Erythroblast (primary cell): ENCODE measurements at regions not wholly inside any gene's neighbourhood (a gene's known extent, or its start where the extent isn't known, plus 50 kb on each side); places are given as distances from the start of the nearest gene placed in this dataset.
A peak's percentile ranks its signal among the peaks of the same experiment; 100 is the strongest.

Experiments used
- DNase-seq, 2 experiments: peaks; one replicate each; lab custom pipeline; 2025; lab: John Stamatoyannopoulos, UW
- GATA1 ChIP-seq: IDR thresholded peaks from 2 replicates; pipeline ENCODE4 v1.6.1; 2011; ENCODE audit warnings: low read depth, mild to moderate bottlenecking, control low read depth, low read length, moderate library complexity
- POLR2A ChIP-seq: IDR thresholded peaks from 2 replicates; pipeline ENCODE4 v1.6.1; 2011; ENCODE audit warnings: mild to moderate bottlenecking, low read length

- no peak for TF ChIP-seq POLR2A
- no peak for TF ChIP-seq GATA1
- no peak for DNase-seq
These were observed 531.2 kb upstream of the CFAP20DC start for GRCh38 chr3:59580996-59581395.

- no peak for DNase-seq
These were observed 530.7 kb upstream of the CFAP20DC start for GRCh38 chr3:59580499-59580898.

GRCh38 chr3:59578129-59578528 lies 528.3 kb upstream of the CFAP20DC start:
- DNase-seq: no peak
- TF ChIP-seq GATA1: no peak
- TF ChIP-seq POLR2A: no peak

More at GRCh38 chr3:59580499-59580898, 530.7 kb upstream of the CFAP20DC start:
- no peak for TF ChIP-seq GATA1
- no peak for TF ChIP-seq POLR2A

- TF ChIP-seq GATA1 (no peak), POLR2A (no peak)
- DNase-seq: no peak
These were observed 526.8 kb upstream of the CFAP20DC start for GRCh38 chr3:59576606-59577005.

GRCh38 chr3:59575113-59576001 lies 525.5 kb upstream of the CFAP20DC start:
- TF ChIP-seq GATA1 (no peak), POLR2A (no peak)
- peak; percentile 49 to 72 for DNase-seq

- no peak for DNase-seq
These were observed 524.1 kb upstream of the CFAP20DC start for GRCh38 chr3:59573911-59574310.

GRCh38 chr3:59572106-59572505 lies 522.3 kb upstream of the CFAP20DC start:
- TF ChIP-seq POLR2A (no peak), GATA1 (no peak)
- DNase-seq: no peak

More at GRCh38 chr3:59573911-59574310, 524.1 kb upstream of the CFAP20DC start:
- no peak for TF ChIP-seq GATA1
- TF ChIP-seq POLR2A: no peak

- DNase-seq: no peak
- TF ChIP-seq GATA1 (no peak), POLR2A (no peak)
These were observed 521.0 kb upstream of the CFAP20DC start for GRCh38 chr3:59570806-59571205.

- TF ChIP-seq POLR2A: no peak
- TF ChIP-seq GATA1: no peak
- DNase-seq: no peak
These were observed 517.8 kb upstream of the CFAP20DC start for GRCh38 chr3:59567661-59568060.

- DNase-seq: no peak
- TF ChIP-seq GATA1: no peak
- TF ChIP-seq POLR2A: no peak
These were observed 516.7 kb upstream of the CFAP20DC start for GRCh38 chr3:59566481-59566975.

GRCh38 chr3:59565125-59565524 lies 515.3 kb upstream of the CFAP20DC start:
- TF ChIP-seq GATA1: no peak
- TF ChIP-seq POLR2A: no peak
- DNase-seq: no peak

- TF ChIP-seq GATA1: no peak
- TF ChIP-seq POLR2A: no peak
- DNase-seq: no peak
These were observed 514.1 kb upstream of the CFAP20DC start for GRCh38 chr3:59563966-59564365.

GRCh38 chr3:59563072-59563605 lies 513.3 kb upstream of the CFAP20DC start:
- TF ChIP-seq GATA1 (no peak), POLR2A (no peak)
- no peak for DNase-seq

GRCh38 chr3:59559721-59560435 lies 510.1 kb upstream of the CFAP20DC start:
- no peak for DNase-seq
- TF ChIP-seq POLR2A (no peak), GATA1 (no peak)

GRCh38 chr3:59558906-59559720 lies 509.3 kb upstream of the CFAP20DC start:
- no peak for DNase-seq
- no peak for TF ChIP-seq POLR2A
- TF ChIP-seq GATA1: no peak
